Right lobe of liver (tissue), 6 donors: ENCODE measurements at regions not wholly inside any gene's neighbourhood (a gene's known extent, or its start where the extent isn't known, plus 50 kb on each side); places are given as distances from the start of the nearest gene placed in this dataset.

Source experiments
- ATAC-seq, 4 donors: fragments of 200-7000 bp; cut with Tn5 transposase; one replicate each; pipeline ENCODE4 v1.9.1; 2020; ENCODE audit warnings: mild to moderate bottlenecking in 4 of 4, moderate library complexity in 4 of 4
- DNase-seq, 3 donors: peaks; one replicate each; pipeline ENCODE4 v3.0.0-alpha.2; 2020
- H3K27ac ChIP-seq, 3 donors: fragments of 200-600 bp; one replicate each; pipeline ENCODE4 v1.8.0; 2022
- H3K27me3 ChIP-seq, 2 donors: fragments of 200-600 bp; one replicate each; pipeline ENCODE4 v1.8.0; 2022
- H3K36me3 ChIP-seq, 4 donors: fragments of 200-600 bp; sonication (generic) in 1 of 4; one replicate each; pipeline versions ENCODE4 v1.5.1 to v1.8.0; 2017 to 2022; ENCODE audit warnings: control low read depth in 1 of 4
- H3K4me1 ChIP-seq, 4 donors: fragments of 200-600 bp; sonication (generic) in 1 of 4; one replicate each; pipeline versions ENCODE4 v1.5.1 to v1.8.0; 2017 to 2022; ENCODE audit warnings: control low read depth in 1 of 4
- H3K4me3 ChIP-seq, 3 donors: fragments of 200-600 bp; one replicate each; pipeline ENCODE4 v1.8.0; 2022
- H3K9me3 ChIP-seq, 4 donors: fragments of 200-600 bp; sonication (generic) in 1 of 4; one replicate each; pipeline versions ENCODE4 v1.5.1 to v1.8.0; 2017 to 2022; ENCODE audit warnings: control low read depth in 1 of 4
- CTCF ChIP-seq, 4 donors: fragments of 200-600 bp in 3 of 4; fragments of 450-650 bp in 1 of 4; IDR thresholded peaks; one replicate each; pipeline versions ENCODE4 v1.5.1 to v1.8.0; 2016 to 2022; ENCODE audit warnings: antibody characterized with exemption in 4 of 4, mild to moderate bottlenecking in 2 of 4
- POLR2A ChIP-seq: fragments of 450-650 bp; IDR thresholded peaks from one replicate; pipeline ENCODE4 v1.6.1; 2017; ENCODE audit warnings: antibody characterized with exemption, mild to moderate bottlenecking
- WGBS: methylation state at CpG from one replicate; pipeline ENCODE4 v1.1.6; 2018; ENCODE audit warnings: low coverage, low lambda C conversion rate; ENCODE audit not compliant: insufficient coverage; ENCODE audit errors: missing lambda C conversion rate; 5-methylcytosine and 5-hydroxymethylcytosine counted together
- intact Hi-C, 2 donors: fragments of 100-400 bp; cut with DNase I; formaldehyde crosslinking; loops; one replicate each; pipeline versions ENCODE4 v1.11.2 to v1.14.1; 2022
- donor health status: DM: no; HTN: yes; CAD: no.
- donor health status: DM: no; HTN: no; CAD: no.
- donor health status: DM: no; HTN: no; CAD: no.
- donor health status: DM: no; HTN: yes; CAD: no.
- donor health status: DM: no; HTN: yes; CAD: no.

DNA sequence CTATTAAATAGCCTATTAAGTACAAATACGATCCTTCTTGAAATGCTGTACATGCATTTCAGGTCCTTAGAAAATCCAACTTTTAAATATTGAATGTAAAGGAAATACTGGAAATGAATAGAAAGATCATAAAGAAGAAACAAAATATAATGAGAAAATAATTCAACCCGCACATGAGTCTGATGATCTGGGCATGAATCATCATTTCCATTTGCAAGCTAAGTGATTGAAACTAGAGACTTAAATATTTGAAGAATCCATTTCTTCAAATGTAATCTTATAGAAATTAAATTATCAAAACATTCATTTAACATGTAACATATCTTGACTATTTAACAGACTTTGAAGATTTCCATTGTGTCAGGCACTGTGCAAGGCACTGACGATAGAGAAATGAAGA is 977.0 kb downstream of the TFAP2A start:
- H3K4me1 ChIP-seq, result no peaks in the 10 kb centered on the region
- intact Hi-C loops, result no loop called here
- ATAC-seq (no peak), DNase-seq (no peak)
- H3K27me3 ChIP-seq, result peaks cover 0 to 3% of the 10 kb centered on the region in 2 donors
- no peaks in the 10 kb centered on the region for H3K36me3 ChIP-seq
- TF ChIP-seq CTCF (IDR thresholded peaks at IDR 0.05) (no peak), POLR2A (no peak)
- H3K27ac ChIP-seq, result no peak overlapping the region
- no peaks in the 10 kb centered on the region for H3K9me3 ChIP-seq
- 76% methylated on average over 3 of the region's 3 CpGs for WGBS
- H3K4me3 ChIP-seq, result no peak overlapping the region

DNA sequence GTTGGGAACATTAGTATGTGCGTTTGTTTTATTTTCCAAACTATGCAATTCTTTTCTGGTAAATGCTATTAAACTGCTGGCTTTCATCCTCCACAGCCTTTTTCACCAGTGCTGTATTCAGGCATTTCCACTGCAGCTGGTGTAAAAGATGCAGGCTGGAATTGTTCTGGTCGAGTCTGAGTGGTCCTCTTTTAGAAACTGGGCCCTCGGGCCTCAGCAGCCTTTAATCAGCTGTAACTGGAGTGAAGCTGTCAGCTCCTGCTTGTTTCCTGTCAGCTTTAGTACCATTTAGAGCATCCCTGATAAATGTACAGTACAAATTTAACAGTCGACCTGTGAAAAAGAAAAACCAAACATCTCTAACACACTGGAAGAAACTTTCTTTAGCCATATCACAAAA is 979.6 kb downstream of the TFAP2A start:
- no peak for ATAC-seq

DNA sequence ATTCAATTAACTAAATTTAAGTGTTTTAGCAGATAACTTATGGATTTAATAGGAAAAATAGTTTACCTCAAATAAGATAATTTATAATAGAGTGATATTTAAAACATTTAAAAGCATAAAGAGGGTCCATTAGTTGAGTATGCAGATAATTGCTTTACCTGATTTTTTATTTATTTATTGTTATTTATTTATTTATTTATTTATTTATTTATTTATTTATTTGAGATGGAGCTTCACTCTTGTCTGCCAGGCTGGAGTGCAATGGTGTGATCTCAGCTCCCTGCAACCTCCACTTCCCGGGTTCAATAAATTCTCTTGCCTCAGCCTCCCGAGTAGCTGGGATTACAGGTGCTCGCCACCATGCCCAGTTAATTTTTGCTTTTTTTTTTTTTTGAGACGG is 982.9 kb downstream of the TFAP2A start:
- DNase-seq, result no peak
- TF ChIP-seq CTCF (IDR thresholded peaks at IDR 0.05), result no peak
- no peak for TF ChIP-seq POLR2A
- no peaks in the 10 kb centered on the region for H3K36me3 ChIP-seq
- no peak for ATAC-seq
- intact Hi-C loops, result no loop called here
- H3K4me1 ChIP-seq, result no peaks in the 10 kb centered on the region
- no peak overlapping the region for H3K4me3 ChIP-seq
- 84% methylated on average over 4 of the region's 4 CpGs for WGBS
- H3K27me3 ChIP-seq, result peaks cover 0 to 5% of the 10 kb centered on the region in 2 donors
- H3K9me3 ChIP-seq, result no peaks in the 10 kb centered on the region
- H3K27ac ChIP-seq, result no peak overlapping the region

More for the DNA sequence above, 979.6 kb downstream of the TFAP2A start:
- intact Hi-C loops, result no loop called here
- peaks cover 0 to 5% of the 10 kb centered on the region in 2 donors for H3K27me3 ChIP-seq
- no peaks in the 10 kb centered on the region for H3K36me3 ChIP-seq
- H3K27ac ChIP-seq, result no peak overlapping the region
- 36% methylated on average over 4 of the region's 4 CpGs for WGBS
- no peaks in the 10 kb centered on the region for H3K9me3 ChIP-seq
- no peak overlapping the region for H3K4me3 ChIP-seq
- TF ChIP-seq CTCF (IDR thresholded peaks at IDR 0.05), result no peak
- no peak for DNase-seq
- no peaks in the 10 kb centered on the region for H3K4me1 ChIP-seq

- Histone ChIP-seq H3K27me3 (peaks cover 0 to 5% of the 10 kb centered on the region in 2 donors), H3K9me3 (no peaks in the 10 kb centered on the region), H3K4me1 (no peaks in the 10 kb centered on the region), H3K36me3 (no peaks in the 10 kb centered on the region), H3K27ac (no peak overlapping the region), H3K4me3 (no peak overlapping the region)
- ATAC-seq (no peak), DNase-seq (no peak)
- intact Hi-C loops, result no loop called here
- TF ChIP-seq POLR2A (no peak), CTCF (IDR thresholded peaks at IDR 0.05) (no peak)
- 18% methylated on average over 2 of the region's 2 CpGs for whole genome bisulfite sequencing
Measured at GRCh38 chr6:9428421-9429172, 986.3 kb downstream of the TFAP2A start.
